HG02885 (cell line): ENCODE measurements at regions not wholly inside any gene's neighbourhood (a gene's known extent, or its start where the extent isn't known, plus 50 kb on each side); places are given as distances from the start of the nearest gene placed in this dataset.

Source experiments
- ATAC-seq: cut with Tn5 transposase; IDR thresholded peaks from one replicate; pipeline ENCODE4 v1.9.1; 2021; ENCODE audit warnings: mild to moderate bottlenecking; ENCODE audit not compliant: unreplicated experiment, poor library complexity

DNA sequence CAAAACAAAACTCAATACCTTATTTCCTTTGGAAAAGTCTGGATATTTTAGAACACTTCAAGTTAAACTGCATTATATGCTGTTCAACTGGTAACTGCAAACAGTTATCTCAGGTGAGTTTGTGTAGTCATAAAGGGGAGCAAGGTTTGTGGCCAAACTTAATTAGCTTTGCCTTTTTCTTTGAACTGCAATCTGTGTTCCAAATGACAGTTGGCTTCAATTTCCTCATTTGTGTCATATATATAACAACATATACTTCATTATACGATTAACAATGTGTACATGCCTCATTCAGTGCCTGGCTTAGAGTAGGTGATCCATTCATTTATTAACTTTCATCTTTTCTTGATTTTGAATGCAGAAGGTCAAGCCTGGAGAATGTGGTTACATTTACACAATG is 55.8 kb downstream of the KCNE4 start:
- ATAC-seq: no peak

DNA sequence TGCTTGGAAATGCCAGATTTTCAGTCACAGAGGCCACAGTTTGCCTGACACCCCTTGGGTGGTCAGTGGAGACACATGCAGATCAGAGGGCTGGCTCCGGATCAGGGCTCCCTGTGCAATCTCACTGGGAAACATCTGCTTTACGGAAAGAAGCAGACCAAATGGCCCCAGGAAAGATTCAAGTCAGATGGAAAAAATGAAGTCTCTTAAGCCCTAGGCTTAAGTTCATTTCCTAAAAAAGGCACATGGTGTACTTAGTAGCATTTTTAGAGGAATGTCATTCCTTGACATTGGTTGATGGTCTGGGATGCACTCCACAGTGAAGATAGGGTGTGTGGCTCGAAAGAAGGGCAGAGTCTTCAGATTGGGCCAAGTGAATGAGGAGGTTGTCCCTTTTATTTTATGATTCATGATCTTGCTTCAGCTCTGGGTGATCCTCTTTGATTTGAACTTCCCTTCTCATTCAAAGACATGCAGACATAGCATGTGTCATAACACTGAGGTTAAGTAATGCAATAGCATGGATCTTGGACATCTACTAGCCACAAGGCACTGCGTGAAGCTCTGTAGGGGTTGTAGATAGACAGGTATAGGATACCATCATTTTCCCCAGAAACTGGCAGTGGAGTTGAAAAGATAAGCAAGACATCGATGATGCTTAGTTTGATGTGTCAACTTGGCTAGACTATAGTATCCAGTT is 56.5 kb downstream of the KCNE4 start:
- no peak for ATAC-seq

DNA sequence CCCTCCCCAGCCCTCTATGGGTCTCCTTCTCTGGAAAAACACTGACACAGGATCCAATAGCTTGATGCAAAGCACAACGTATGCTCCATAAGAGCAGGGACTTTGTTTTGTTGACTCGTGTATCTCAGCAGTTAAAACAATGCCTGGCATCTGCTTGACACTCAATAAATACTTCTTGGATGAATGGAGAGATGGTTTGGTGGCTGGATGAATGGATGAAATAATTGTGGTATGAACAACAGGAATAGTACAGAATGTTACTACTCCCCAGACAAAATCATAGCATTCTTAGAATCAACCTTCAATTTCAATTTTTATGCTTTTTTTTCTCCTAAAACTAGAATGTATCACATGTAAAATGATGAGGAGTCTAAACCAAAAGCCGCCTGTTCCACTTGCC is 57.4 kb downstream of the KCNE4 start:
- no peak for ATAC-seq

DNA sequence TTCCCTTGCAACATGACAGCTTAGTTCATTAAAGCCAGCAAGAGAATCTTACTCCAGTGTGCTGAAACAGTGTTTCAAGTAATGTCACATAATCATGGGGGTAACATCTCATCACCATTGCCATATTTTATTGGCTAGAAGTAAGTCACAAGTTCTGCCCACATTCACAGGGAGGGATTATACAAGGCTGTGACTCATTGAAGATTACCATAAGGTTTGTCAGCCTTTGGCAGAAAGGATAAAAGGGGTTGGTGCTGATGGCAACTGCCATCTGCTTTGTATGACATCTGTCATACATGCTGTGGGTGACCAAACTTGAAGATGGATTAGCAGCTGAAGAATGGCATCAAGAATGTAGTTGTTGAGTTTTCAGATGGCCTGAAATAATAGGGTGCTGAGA is 61.2 kb downstream of the KCNE4 start:
- no peak for ATAC-seq

DNA sequence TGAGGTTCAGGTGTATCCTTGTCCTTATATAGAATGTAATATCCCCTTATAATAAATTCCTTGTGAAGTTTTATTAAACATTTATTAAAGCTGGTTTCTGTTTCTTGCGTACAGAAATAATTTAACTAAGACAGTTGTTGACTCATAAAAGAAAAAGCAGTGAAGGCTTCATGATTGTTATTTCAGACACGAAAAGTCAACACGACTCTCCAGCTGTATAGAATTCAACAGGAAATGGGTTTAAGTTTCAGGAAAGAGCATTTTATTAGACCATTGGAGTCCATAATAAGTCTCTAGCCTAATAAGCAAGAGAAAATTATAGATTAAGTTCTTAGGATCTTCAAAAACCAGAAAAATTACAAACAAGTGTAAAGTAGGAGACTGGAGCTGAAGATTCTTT is 62.2 kb downstream of the KCNE4 start:
- ATAC-seq: no peak

DNA sequence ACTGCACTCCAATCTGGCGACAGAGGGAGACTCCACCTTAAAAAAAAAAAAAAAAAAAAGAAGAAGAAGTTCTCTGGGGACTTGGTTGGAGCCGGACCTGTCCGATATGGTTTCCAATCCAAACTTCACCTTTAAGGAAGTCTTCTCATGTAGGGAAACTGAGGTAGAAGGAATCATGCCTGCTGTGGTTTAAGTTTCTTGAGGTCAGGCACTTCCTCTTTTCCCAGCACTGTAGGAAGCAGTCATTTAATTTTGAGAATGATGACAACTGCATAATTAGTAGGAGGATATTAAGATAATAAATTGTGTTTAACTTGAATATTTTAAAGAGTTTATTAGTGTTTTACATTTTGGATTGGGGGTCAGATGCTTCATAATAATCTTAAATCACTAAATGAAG is 62.9 kb downstream of the KCNE4 start:
- ATAC-seq: no peak

DNA sequence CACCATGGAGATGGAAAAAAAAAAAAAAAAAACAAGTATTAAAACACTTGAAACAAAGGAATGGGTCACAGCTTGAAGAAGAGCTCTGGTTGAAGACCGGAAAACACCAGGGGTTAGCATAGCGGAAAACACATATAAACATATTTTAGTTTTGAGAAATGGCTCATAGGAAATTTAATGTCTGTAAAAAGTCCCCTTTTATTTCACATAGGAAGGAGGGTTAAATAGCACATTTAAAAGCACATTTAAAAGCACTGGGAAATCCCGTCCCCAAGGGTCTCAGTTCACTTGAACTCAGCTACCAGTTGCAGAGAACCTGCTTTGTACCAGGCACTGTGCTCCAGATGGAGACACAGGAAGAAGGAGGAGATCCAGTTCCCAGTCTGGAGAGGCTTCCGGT is 65.5 kb downstream of the KCNE4 start:
- ATAC-seq: no peak

DNA sequence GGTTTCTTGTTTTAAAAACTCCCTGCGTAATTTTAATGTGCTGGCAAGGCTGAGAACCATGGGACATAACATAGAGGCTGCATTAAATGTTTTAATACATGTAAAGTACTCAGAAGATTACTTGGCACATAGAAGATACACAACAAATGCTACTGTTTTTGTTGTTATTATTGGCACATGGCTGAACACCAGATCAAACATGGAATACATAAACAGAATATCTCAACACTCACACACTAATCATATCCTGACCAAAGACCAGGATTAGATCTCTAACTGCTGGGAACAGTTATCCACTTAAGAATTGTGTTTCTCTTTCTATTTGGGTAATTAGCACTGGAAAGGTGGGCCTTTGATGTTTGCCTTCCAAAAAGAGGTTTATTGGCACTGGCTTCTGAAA is 69.3 kb downstream of the KCNE4 start:
- ATAC-seq: no peak

DNA sequence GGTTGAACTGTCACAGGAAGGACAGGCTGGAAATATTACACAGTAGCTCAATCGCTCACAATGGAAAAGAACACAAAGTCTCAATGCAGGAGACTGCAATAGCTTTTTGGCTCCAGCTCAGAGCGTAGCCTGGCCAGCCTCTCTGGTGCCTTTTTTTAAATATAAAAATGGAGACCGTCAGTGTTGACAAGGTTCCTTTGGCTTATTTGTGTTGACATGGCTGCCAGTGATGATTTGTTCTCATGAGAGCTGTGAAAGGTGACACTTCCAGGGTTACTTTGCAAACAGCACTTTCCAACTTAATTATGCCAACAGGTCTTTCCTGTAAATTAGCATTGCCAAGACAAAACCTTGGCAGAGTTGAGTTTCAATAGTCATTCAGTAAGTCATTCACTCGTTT is 70.8 kb downstream of the KCNE4 start:
- ATAC-seq: no peak

DNA sequence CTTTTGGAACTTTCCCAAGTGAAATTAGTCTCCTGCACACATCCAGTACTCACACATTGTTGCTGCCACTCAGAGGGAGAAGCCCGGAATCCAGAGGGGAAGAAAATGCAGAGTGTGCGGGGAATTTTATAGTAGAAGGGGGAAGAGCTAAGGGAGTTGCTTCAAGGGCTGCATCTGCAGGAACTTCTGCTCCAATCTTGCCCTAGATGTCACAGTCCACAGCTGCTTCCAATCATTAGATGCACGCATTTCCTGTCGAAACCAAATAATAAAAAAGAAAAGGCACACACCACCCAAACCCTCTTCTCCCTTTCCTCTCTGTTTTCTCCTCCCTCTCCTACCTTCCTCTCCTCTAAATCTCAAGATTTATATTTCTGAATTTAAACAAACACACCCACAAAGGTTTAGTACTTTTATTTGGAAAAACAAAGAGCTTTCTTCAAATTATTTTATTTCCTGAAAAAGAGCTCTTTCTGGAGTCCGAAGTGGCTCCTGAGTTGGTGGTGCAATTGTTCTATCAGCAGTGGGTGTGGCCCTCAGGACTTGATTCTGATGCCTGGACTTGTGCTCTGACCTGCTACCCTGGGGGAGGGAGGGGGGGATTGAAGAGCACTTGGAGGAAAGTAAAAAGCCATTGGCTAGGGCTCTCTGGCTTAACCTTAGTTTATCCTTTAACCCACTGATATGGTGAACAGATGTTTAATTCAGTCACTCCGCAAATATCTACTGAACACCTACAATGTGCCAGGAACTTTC is 72.0 kb downstream of the KCNE4 start:
- no peak for ATAC-seq

DNA sequence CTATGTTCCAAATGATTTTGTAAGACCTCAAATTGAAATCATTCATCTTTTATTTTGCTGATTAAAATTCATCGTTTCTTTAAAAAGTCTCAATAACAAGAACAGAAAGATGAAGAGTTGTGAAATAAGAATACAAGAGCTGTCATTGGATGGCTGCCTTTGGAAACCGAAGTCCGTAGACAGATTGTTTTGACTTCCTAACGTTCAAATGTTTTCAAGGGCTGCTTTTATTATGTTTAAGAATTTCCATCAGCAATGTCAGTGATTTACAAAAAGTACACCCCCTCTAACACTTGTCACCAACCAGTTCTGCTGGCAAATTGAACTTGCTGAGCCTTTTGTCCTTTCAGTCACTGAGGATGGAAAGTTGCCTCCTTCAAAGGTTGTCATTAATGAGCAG is 89.6 kb downstream of the KCNE4 start:
- no peak for ATAC-seq

DNA sequence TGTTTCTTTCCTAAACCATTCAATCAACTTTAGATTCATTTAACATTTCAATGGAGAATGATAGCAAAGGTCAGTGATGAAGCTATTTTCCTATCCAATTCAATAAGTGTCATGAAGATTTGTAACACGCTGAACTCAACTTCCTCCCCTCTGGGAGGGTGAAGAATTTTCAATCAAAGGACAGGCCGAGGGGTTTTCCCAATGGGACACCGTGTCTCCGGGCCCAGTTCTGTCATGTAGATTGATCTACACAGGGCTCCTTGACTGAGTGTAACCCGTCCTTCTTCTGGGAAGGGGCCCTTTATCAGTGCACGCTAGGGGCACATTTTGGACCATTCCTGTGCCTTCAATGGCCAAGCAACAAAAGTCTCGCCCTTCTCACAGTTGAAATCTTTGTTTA is 90.1 kb downstream of the KCNE4 start:
- ATAC-seq: no peak

DNA sequence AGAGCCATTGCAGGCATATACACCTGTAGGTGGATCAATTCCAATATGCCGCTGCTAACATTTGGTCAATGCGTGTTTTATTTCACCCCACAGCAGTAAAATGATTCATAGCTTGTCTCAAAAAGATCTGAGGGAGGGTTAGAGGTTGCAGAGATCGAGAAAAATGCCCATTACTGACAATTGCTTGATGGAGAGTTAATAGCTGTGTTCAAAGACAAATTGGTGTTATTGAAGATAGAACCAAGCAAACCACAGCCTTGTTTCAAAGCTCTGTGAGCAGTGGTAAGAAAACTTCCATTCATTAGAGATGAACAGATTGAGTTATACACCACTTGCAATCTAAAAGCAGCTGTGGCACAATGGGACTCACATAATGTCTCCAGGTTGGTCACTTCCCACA is 95.4 kb downstream of the KCNE4 start:
- ATAC-seq: no peak

DNA sequence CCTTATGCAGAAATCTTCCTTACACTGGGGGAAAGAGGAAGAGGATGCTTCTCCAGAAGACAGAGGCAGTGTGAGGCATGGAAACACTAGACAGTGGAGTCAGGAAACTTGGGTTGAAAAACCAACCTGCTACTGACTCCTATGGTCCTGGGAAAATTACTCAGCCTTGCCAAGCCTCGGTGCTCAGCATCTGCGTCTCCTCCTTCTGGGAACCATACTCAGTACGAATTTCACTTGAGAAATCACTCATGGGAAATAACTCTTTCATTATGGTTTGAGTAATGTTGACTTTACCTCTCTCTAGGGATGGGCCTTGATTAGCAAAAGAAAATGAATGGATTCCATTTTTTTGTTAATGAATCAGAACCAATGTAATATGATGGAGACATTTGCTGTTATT is 96.5 kb downstream of the KCNE4 start:
- ATAC-seq: no peak

DNA sequence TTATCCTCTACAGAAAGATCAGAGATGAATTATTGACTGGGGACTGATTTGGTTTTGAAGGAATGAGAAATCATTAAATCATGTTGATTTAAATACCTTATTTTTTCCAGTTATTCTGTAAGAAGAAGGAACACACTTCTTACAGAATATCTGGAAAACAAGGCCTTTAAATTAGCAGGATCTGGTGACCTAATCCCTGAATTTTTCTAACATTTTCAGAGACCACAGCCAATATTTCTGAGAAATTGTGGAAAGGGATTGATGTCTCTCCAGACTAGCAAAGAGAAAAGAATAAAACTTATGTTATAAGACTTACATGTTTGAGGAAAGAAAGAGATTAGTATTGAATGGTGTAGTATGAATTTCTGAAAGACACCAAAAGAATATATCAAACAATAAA is 104.0 kb downstream of the KCNE4 start:
- ATAC-seq: no peak

DNA sequence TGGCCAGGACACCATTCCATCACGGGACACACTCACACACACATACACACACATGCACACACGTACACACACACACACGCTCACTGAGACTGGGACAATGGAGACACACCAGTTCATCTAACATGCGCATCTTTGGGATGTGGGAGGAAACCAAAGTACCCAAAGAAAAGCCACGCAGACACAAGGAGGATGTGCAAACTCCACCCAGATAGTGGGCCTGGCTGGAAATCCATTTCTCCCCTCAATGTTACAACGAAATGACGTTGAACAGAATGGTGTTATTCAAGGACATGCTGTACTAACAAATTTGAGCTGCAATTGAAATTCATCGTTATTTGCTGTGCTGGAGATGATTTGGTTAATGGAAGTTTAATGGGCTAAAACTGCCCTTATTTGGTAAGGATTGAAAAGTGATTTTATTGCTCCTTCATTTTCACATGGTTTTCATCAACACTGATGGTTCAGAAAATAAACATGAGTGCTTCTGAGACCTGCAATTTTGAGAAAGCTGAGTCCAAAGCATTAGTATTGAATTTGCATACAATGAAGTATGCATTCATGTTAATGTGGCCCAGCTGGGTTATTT is 110.0 kb downstream of the KCNE4 start:
- no peak for ATAC-seq

DNA sequence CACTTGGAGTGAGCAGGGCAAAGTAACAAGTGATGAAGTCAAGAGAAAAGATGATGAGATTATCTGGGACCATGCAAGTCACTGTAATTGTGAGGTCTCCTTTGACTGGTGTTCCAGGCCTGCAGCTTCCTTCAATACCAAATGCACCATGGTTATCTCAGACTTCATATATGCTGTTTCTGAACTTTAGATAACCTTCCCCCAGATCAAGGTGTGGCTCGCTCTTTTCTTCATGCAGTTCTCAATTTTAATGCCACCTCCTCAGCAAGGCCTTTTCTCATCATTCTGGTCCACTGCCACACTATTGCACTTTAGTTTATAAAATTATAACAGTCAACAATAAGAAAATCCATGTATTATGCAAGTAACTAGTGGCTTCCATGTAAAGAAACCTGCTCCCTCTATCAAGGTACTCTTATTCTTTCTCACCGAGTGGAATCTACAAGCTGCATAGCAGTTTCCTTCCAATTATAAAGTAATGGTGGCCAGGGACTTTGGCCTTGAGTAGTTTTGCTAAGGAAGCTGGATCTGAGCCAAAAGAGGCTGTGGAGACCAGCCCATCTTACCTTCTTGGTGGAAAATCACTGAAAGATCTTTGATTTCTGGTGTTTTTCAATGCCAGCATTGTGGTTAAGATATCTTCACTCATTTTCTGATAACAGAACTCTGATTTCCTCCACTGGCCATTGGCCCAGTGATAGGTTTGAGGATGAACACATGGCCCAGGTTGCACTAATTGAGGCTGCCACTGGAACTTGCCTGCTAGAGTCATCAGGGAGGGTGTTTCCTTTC is 113.6 kb downstream of the KCNE4 start:
- no peak for ATAC-seq

DNA sequence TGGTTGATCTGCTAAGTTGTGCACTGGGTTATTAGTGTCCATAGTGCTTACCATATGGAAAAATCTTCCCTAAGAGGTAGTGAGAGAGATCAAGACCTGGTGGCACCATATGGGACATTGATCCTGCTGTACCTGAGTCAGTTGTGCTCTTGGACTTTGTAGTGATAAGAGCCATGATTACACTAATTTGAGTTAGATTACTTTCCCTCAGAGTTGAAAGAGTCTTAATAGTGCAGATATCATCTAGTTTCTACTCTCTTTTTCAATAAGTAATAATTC is 114.2 kb downstream of the KCNE4 start:
- no peak for ATAC-seq

DNA sequence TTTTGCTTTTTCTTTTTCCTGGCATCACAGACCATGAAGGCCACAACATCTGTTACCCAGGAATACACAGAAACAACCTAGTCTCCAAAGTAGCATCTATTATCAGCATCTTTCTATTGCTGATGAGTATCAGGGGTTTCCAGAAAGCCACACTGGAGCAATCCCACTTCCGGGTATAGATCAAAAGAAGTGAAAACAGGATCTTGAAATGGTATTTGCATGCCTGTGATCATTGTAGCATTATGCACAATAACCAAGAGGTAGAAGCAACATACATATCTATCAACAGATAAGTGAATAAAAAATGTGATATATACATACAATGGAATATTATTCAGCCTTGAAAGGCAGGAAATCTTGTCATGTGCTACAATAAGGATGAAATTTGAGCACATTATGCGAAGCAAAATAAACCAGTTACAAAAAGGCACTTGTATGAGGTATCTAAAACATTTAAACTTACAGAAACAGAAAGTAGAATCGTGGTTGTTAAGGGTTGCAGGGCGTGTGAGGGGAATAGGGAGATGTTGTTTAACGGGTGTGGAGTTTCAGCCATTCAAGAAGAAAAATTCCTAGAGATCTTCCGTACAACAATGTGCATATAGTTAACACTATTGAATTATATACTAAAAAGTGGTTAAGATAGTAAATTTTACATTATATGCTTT is 115.1 kb downstream of the KCNE4 start:
- ATAC-seq: peak; percentile 71

DNA sequence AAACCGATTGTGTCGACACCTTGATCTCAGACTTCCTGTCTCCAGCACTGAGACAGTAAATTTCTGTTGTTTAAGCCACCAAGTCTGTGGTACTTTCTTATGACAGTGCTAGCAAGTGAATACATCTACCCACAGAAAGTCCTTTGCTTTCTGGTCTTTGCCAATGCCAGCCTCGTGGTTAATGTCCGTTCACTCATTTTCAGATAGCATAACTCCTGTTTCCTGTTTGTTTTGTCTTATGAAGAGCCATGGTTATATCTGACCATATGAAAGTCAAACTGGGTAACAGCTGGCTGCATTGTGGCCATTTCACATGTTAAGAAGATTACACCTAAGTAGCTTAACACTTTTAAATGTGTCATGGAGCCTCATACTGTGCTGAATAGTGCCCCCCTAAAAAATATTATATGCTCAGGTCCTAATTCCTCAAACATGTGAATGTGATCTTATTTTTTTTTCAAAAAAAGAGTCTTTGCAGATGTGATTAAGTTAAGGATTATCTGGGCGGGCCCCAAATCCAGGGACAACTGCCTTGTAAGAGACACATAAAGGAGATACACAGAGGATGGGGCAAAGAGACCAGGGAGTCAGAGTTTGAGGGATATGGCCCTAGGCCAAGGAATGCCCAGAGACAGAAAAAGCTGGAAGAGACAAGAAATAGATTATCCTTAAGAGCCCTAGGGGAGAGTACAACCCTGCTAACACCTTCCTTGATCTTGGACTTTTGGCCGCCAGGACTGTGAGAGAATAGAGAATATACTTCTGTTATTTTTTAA is 118.0 kb downstream of the KCNE4 start:
- peak; percentile 36 for ATAC-seq
